ENCODE measurements at regions not wholly inside any gene's neighbourhood (a gene's known extent, or its start where the extent isn't known, plus 50 kb on each side); places are given as distances from the start of the nearest gene placed in this dataset.

GRCh38 chr15:99440551-99441443 is 125.0 kb upstream of the MEF2A start:
- DNase-seq (ENCODE audit: low read depth) = no peak

GRCh38 chr15:99441444-99441800 is 124.4 kb upstream of the MEF2A start:
- DNase-seq (ENCODE audit: low read depth) = no peak

GRCh38 chr15:99441871-99442251 is 123.9 kb upstream of the MEF2A start:
- DNase-seq (ENCODE audit: low read depth) = no peak

GRCh38 chr15:99442252-99442897 is 123.4 kb upstream of the MEF2A start:
- DNase-seq (ENCODE audit: low read depth) = no peak

- no peak for DNase-seq (ENCODE audit: low read depth)
Measured at GRCh38 chr15:99443056-99443756, 122.6 kb upstream of the MEF2A start.

- no peak for DNase-seq (ENCODE audit: low read depth)
Measured at GRCh38 chr15:99443768-99444446, 121.9 kb upstream of the MEF2A start.

- no peak for DNase-seq (ENCODE audit: low read depth)
Measured at GRCh38 chr15:99445272-99445850, 120.4 kb upstream of the MEF2A start.

GRCh38 chr15:99446565-99447496 is 119.0 kb upstream of the MEF2A start:
- no peak for DNase-seq (ENCODE audit: low read depth)

- DNase-seq (ENCODE audit: low read depth) = peak; percentile 87
Measured at GRCh38 chr15:99447497-99448371, 118.0 kb upstream of the MEF2A start.

- DNase-seq (ENCODE audit: low read depth) = no peak
Measured at GRCh38 chr15:99449514-99449913, 116.3 kb upstream of the MEF2A start.

- no peak for DNase-seq (ENCODE audit: low read depth)
Measured at GRCh38 chr15:99450896-99451358, 114.9 kb upstream of the MEF2A start.

- DNase-seq (ENCODE audit: low read depth) = no peak
Measured at GRCh38 chr15:99451484-99451883, 114.3 kb upstream of the MEF2A start.

- no peak for DNase-seq (ENCODE audit: low read depth)
Measured at GRCh38 chr15:99452010-99452409, 113.8 kb upstream of the MEF2A start.

- DNase-seq (ENCODE audit: low read depth) = peak; percentile 85
Measured at GRCh38 chr15:99452728-99453636, 112.8 kb upstream of the MEF2A start.

- DNase-seq (ENCODE audit: low read depth) = no peak
Measured at GRCh38 chr15:99453637-99454030, 112.2 kb upstream of the MEF2A start.

GRCh38 chr15:99454107-99454809 is 111.5 kb upstream of the MEF2A start:
- DNase-seq (ENCODE audit: low read depth) = no peak

- no peak for DNase-seq (ENCODE audit: low read depth)
Measured at GRCh38 chr15:99454941-99455788, 110.6 kb upstream of the MEF2A start.
